GM23338 (cell line): ENCODE measurements at regions not wholly inside any gene's neighbourhood (a gene's known extent, or its start where the extent isn't known, plus 50 kb on each side); places are given as distances from the start of the nearest gene placed in this dataset.

Source experiments
- ATAC-seq: fragments of 200-7000 bp; cut with Tn5 transposase; 3 replicates; pipeline ENCODE4 v1.9.1; 2020
- DNase-seq: peaks from one replicate; pipeline ENCODE4 v3.0.0-alpha.2; 2015; ENCODE audit warnings: low spot score
- H2AFZ ChIP-seq: fragments of 200-600 bp; sonication (generic); 2 replicates; pipeline ENCODE4 v1.8.0; 2016; ENCODE audit warnings: antibody characterized with exemption, mild to moderate bottlenecking, moderate library complexity
- H3F3A ChIP-seq: fragments of 200-600 bp; sonication (generic); replicated peaks from 2 replicates; pipeline ENCODE4 v1.8.0; 2017; ENCODE audit warnings: antibody characterized with exemption, mixed run types, low read depth
- H3K27ac ChIP-seq: fragments of 200-600 bp; sonication (generic); 2 replicates; pipeline ENCODE4 v1.6.1; 2016; ENCODE audit warnings: low read depth
- H3K27me3 ChIP-seq: fragments of 200-600 bp; sonication (generic); 2 replicates; pipeline ENCODE4 v1.8.0; 2016; ENCODE audit warnings: mild to moderate bottlenecking, mixed run types, moderate library complexity; ENCODE audit not compliant: insufficient read depth
- H3K36me3 ChIP-seq: fragments of 200-600 bp; sonication (generic); 2 replicates; pipeline ENCODE4 v1.8.0; 2016; ENCODE audit warnings: mild to moderate bottlenecking; ENCODE audit not compliant: insufficient read depth
- H3K4me1 ChIP-seq: fragments of 200-600 bp; sonication (generic); 2 replicates; pipeline ENCODE4 v1.8.0; 2016; ENCODE audit warnings: mild to moderate bottlenecking, moderate library complexity; ENCODE audit not compliant: insufficient read depth
- H3K4me2 ChIP-seq: fragments of 200-600 bp; sonication (generic); 2 replicates; pipeline ENCODE4 v1.7.1; 2017; ENCODE audit warnings: mixed run types
- H3K4me3 ChIP-seq: fragments of 200-600 bp; sonication (generic); 2 replicates; pipeline ENCODE4 v1.6.1; 2016; ENCODE audit warnings: mixed run types
- H3K79me2 ChIP-seq: fragments of 200-600 bp; sonication (generic); replicated peaks from 2 replicates; pipeline ENCODE4 v1.8.0; 2017; ENCODE audit warnings: mild to moderate bottlenecking; ENCODE audit not compliant: insufficient read depth
- H3K9me2 ChIP-seq: fragments of 200-600 bp; sonication (generic); 2 replicates; pipeline ENCODE4 v1.8.0; 2017; ENCODE audit not compliant: insufficient read depth
- H4K20me1 ChIP-seq: fragments of 200-600 bp; sonication (generic); replicated peaks from 2 replicates; pipeline ENCODE4 v1.8.0; 2017; ENCODE audit warnings: mild to moderate bottlenecking; ENCODE audit not compliant: insufficient read depth
- H3K27ac Mint-ChIP-seq: 2 replicates; pipeline ENCODE4 v1.8.0; 2020; ENCODE audit warnings: inconsistent platforms, mild to moderate bottlenecking, moderate library complexity, mixed read lengths
- H3K27me3 Mint-ChIP-seq: 3 replicates; pipeline ENCODE4 v1.8.0; 2022; ENCODE audit warnings: low read depth, mild to moderate bottlenecking, moderate library complexity, mixed read lengths, inconsistent platforms; ENCODE audit not compliant: insufficient read depth, poor library complexity
- H3K36me3 Mint-ChIP-seq: 3 replicates; pipeline ENCODE4 v1.8.0; 2021; ENCODE audit warnings: low read depth, mild to moderate bottlenecking, inconsistent platforms, moderate library complexity, mixed read lengths
- H3K4me1 Mint-ChIP-seq: 3 replicates; pipeline ENCODE4 v1.8.0; 2020; ENCODE audit warnings: mild to moderate bottlenecking, inconsistent platforms, mixed read lengths
- H3K4me3 Mint-ChIP-seq: 3 replicates; pipeline ENCODE4 v1.8.0; 2021; ENCODE audit warnings: moderate library complexity, mild to moderate bottlenecking, inconsistent platforms, mixed read lengths
- H3K9me3 Mint-ChIP-seq: 3 replicates; pipeline ENCODE4 v1.8.0; 2020; ENCODE audit warnings: moderate library complexity, mild to moderate bottlenecking, inconsistent platforms, mixed read lengths
- CREB1 ChIP-seq: fragments of 250-450 bp; sonication (Bioruptor Pico); IDR thresholded peaks from 2 replicates; pipeline ENCODE4 v1.5.0; 2020; ENCODE audit warnings: low read depth, mild to moderate bottlenecking, moderate library complexity
- EZH2 ChIP-seq: fragments of 200-600 bp; sonication (generic); IDR thresholded peaks from one replicate; pipeline ENCODE4 v1.8.0; 2017; ENCODE audit warnings: antibody characterized with exemption, mild to moderate bottlenecking, low read depth; ENCODE audit not compliant: unreplicated experiment
- EZH2phosphoT487 ChIP-seq: fragments of 200-600 bp; sonication (generic); IDR thresholded peaks from one replicate; pipeline ENCODE4 v1.8.1; 2018; ENCODE audit warnings: antibody characterized with exemption; ENCODE audit not compliant: unreplicated experiment
- JUNB ChIP-seq: IDR thresholded peaks from one replicate; pipeline ENCODE4 v1.6.1; 2016; ENCODE audit warnings: antibody characterized with exemption; ENCODE audit not compliant: unreplicated experiment
- NANOG ChIP-seq: IDR thresholded peaks from 2 replicates; pipeline ENCODE4 v1.6.1; 2016; ENCODE audit warnings: antibody characterized with exemption, borderline replicate concordance
- POLR2AphosphoS5 ChIP-seq: IDR thresholded peaks from 2 replicates; pipeline ENCODE4 v1.6.1; 2016; ENCODE audit warnings: antibody characterized with exemption, low read depth
- STAT1 ChIP-seq: IDR thresholded peaks from one replicate; pipeline ENCODE4 v1.6.1; 2016; ENCODE audit warnings: antibody characterized with exemption; ENCODE audit not compliant: unreplicated experiment
- ZNF114 ChIP-seq: fragments of 250-450 bp; sonication (Bioruptor Pico); IDR thresholded peaks from 2 replicates; pipeline ENCODE4 v1.5.0; 2020; ENCODE audit warnings: mild to moderate bottlenecking, moderate library complexity
- ZNF331 ChIP-seq: fragments of 250-450 bp; sonication (Bioruptor Pico); IDR thresholded peaks from 2 replicates; pipeline ENCODE4 v1.5.0; 2020; ENCODE audit warnings: low read depth, mild to moderate bottlenecking, moderate library complexity
- TF ChIP-seq, protein P1 (sequence below): IDR thresholded peaks from one replicate; pipeline ENCODE4 v1.6.1; 2018; ENCODE audit warnings: antibody characterized with exemption; ENCODE audit not compliant: unreplicated experiment
- TF ChIP-seq, protein P2 (sequence below), 2 experiments: fragments of 200-600 bp in 1 of 2; sonication (generic) in 1 of 2; conservative IDR thresholded peaks; 2 replicates each; pipeline versions ENCODE4 v1.5.1 to v1.6.1; 2016 to 2017; ENCODE audit warnings: antibody characterized with exemption in 2 of 2, low read depth in 2 of 2, mild to moderate bottlenecking in 2 of 2, moderate library complexity in 1 of 2
- TF ChIP-seq, protein P3 (sequence below): IDR thresholded peaks from 2 replicates; pipeline ENCODE4 v1.6.1; 2016; ENCODE audit warnings: antibody characterized with exemption
- TF ChIP-seq, protein P4 (sequence below): fragments of 250-450 bp; sonication (Bioruptor Pico); IDR thresholded peaks from 2 replicates; pipeline ENCODE4 v1.5.0; 2020; ENCODE audit warnings: mild to moderate bottlenecking, moderate library complexity

DNA sequence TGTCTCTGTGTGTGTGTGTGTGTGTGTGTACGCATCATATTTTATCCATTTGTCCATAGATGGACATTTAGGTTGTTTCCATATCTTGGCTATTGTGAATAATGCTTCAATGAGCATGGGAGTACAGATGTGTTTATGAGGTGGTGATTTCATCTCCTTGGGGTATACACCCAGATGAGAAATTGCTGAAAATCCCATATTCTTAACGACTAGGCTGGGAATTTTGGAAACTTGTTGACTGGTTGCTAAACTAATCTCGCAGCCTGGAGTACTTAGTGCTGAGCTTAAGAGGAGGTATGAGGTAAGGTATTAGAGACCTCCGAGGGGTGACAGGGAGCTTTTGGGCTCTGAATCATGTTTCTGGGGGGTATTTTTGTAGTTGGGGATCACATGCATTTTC lies 66.0 kb upstream of the SPRED2 start:
- Histone ChIP-seq H3K4me1 (no peaks in the 10 kb centered on the region), H3K4me2 (no peak overlapping the region), H3K27me3 (no peaks in the 10 kb centered on the region), H3K4me3 (no peak overlapping the region), H3K36me3 (no peaks in the 10 kb centered on the region), H4K20me1 (no peaks in the 10 kb centered on the region), H3K27ac (no peak overlapping the region), H3K9me2 (no peaks in the 10 kb centered on the region), H3F3A (no peaks in the 10 kb centered on the region), H2AFZ (no peak overlapping the region), H3K79me2 (no peaks in the 10 kb centered on the region)
- TF ChIP-seq, protein P1, sequence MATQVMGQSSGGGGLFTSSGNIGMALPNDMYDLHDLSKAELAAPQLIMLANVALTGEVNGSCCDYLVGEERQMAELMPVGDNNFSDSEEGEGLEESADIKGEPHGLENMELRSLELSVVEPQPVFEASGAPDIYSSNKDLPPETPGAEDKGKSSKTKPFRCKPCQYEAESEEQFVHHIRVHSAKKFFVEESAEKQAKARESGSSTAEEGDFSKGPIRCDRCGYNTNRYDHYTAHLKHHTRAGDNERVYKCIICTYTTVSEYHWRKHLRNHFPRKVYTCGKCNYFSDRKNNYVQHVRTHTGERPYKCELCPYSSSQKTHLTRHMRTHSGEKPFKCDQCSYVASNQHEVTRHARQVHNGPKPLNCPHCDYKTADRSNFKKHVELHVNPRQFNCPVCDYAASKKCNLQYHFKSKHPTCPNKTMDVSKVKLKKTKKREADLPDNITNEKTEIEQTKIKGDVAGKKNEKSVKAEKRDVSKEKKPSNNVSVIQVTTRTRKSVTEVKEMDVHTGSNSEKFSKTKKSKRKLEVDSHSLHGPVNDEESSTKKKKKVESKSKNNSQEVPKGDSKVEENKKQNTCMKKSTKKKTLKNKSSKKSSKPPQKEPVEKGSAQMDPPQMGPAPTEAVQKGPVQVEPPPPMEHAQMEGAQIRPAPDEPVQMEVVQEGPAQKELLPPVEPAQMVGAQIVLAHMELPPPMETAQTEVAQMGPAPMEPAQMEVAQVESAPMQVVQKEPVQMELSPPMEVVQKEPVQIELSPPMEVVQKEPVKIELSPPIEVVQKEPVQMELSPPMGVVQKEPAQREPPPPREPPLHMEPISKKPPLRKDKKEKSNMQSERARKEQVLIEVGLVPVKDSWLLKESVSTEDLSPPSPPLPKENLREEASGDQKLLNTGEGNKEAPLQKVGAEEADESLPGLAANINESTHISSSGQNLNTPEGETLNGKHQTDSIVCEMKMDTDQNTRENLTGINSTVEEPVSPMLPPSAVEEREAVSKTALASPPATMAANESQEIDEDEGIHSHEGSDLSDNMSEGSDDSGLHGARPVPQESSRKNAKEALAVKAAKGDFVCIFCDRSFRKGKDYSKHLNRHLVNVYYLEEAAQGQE: no peak
- TF ChIP-seq, protein P2, sequence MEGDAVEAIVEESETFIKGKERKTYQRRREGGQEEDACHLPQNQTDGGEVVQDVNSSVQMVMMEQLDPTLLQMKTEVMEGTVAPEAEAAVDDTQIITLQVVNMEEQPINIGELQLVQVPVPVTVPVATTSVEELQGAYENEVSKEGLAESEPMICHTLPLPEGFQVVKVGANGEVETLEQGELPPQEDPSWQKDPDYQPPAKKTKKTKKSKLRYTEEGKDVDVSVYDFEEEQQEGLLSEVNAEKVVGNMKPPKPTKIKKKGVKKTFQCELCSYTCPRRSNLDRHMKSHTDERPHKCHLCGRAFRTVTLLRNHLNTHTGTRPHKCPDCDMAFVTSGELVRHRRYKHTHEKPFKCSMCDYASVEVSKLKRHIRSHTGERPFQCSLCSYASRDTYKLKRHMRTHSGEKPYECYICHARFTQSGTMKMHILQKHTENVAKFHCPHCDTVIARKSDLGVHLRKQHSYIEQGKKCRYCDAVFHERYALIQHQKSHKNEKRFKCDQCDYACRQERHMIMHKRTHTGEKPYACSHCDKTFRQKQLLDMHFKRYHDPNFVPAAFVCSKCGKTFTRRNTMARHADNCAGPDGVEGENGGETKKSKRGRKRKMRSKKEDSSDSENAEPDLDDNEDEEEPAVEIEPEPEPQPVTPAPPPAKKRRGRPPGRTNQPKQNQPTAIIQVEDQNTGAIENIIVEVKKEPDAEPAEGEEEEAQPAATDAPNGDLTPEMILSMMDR (conservative IDR thresholded peaks at IDR 0.05; ENCODE audit: low read depth in 2 of 2): no peak
- TF ChIP-seq ZNF114 (CRISPR knock-in tag) (no peak), EZH2phosphoT487 (no peak), JUNB (no peak), EZH2 (no peak), STAT1 (no peak), NANOG (no peak), CREB1 (CRISPR knock-in tag) (no peak), POLR2AphosphoS5 (no peak), ZNF331 (CRISPR knock-in tag) (no peak)
- TF ChIP-seq, protein P3, sequence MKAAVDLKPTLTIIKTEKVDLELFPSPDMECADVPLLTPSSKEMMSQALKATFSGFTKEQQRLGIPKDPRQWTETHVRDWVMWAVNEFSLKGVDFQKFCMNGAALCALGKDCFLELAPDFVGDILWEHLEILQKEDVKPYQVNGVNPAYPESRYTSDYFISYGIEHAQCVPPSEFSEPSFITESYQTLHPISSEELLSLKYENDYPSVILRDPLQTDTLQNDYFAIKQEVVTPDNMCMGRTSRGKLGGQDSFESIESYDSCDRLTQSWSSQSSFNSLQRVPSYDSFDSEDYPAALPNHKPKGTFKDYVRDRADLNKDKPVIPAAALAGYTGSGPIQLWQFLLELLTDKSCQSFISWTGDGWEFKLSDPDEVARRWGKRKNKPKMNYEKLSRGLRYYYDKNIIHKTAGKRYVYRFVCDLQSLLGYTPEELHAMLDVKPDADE: no peak
- TF ChIP-seq, protein P4, sequence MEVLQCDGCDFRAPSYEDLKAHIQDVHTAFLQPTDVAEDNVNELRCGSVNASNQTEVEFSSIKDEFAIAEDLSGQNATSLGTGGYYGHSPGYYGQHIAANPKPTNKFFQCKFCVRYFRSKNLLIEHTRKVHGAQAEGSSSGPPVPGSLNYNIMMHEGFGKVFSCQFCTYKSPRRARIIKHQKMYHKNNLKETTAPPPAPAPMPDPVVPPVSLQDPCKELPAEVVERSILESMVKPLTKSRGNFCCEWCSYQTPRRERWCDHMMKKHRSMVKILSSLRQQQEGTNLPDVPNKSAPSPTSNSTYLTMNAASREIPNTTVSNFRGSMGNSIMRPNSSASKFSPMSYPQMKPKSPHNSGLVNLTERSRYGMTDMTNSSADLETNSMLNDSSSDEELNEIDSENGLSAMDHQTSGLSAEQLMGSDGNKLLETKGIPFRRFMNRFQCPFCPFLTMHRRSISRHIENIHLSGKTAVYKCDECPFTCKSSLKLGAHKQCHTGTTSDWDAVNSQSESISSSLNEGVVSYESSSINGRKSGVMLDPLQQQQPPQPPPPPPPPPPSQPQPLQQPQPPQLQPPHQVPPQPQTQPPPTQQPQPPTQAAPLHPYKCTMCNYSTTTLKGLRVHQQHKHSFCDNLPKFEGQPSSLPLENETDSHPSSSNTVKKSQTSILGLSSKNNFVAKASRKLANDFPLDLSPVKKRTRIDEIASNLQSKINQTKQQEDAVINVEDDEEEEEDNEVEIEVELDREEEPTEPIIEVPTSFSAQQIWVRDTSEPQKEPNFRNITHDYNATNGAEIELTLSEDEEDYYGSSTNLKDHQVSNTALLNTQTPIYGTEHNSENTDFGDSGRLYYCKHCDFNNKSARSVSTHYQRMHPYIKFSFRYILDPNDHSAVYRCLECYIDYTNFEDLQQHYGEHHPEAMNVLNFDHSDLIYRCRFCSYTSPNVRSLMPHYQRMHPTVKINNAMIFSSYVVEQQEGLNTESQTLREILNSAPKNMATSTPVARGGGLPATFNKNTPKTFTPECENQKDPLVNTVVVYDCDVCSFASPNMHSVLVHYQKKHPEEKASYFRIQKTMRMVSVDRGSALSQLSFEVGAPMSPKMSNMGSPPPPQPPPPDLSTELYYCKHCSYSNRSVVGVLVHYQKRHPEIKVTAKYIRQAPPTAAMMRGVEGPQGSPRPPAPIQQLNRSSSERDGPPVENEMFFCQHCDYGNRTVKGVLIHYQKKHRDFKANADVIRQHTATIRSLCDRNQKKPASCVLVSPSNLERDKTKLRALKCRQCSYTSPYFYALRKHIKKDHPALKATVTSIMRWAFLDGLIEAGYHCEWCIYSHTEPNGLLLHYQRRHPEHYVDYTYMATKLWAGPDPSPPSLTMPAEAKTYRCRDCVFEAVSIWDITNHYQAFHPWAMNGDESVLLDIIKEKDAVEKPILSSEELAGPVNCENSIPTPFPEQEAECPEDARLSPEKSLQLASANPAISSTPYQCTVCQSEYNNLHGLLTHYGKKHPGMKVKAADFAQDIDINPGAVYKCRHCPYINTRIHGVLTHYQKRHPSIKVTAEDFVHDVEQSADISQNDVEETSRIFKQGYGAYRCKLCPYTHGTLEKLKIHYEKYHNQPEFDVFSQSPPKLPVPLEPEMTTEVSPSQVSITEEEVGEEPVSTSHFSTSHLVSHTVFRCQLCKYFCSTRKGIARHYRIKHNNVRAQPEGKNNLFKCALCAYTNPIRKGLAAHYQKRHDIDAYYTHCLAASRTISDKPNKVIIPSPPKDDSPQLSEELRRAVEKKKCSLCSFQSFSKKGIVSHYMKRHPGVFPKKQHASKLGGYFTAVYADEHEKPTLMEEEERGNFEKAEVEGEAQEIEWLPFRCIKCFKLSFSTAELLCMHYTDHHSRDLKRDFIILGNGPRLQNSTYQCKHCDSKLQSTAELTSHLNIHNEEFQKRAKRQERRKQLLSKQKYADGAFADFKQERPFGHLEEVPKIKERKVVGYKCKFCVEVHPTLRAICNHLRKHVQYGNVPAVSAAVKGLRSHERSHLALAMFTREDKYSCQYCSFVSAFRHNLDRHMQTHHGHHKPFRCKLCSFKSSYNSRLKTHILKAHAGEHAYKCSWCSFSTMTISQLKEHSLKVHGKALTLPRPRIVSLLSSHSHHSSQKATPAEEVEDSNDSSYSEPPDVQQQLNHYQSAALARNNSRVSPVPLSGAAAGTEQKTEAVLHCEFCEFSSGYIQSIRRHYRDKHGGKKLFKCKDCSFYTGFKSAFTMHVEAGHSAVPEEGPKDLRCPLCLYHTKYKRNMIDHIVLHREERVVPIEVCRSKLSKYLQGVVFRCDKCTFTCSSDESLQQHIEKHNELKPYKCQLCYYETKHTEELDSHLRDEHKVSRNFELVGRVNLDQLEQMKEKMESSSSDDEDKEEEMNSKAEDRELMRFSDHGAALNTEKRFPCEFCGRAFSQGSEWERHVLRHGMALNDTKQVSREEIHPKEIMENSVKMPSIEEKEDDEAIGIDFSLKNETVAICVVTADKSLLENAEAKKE (CRISPR knock-in tag): no peak
- no peak for DNase-seq
- Mint-ChIP-seq H3K36me3 (no peaks in the 10 kb centered on the region), H3K27me3 (peaks cover 3% of the 10 kb centered on the region), H3K27ac (no peak overlapping the region), H3K9me3 (no peaks in the 10 kb centered on the region; the same call in 2 of the 3 replicates), H3K4me3 (no peak overlapping the region), H3K4me1 (peaks cover 3% of the 10 kb centered on the region)
- no peak for ATAC-seq
